ENCODE measurements at regions not wholly inside any gene's neighbourhood (a gene's known extent, or its start where the extent isn't known, plus 50 kb on each side); places are given as distances from the start of the nearest gene placed in this dataset.

GRCh38 chr6:132959639-132960326, 145.4 kb downstream of the RPS12 start:
- H3K4ac ChIP-seq (ENCODE audit: low read depth, low read length): no peak overlapping the region
- H3K14ac ChIP-seq (ENCODE audit: insufficient read depth, low read length): no peak overlapping the region
- H2BK20ac ChIP-seq (ENCODE audit: low read depth, low read length, poor library complexity, severe bottlenecking): no peak overlapping the region
- H2BK12ac ChIP-seq (ENCODE audit: insufficient read length, low read depth, low read length): no peak overlapping the region
- H3K27me3 ChIP-seq (ENCODE audit: insufficient read depth, low read length): no peaks in the 10 kb centered on the region
- DNase-seq: no peak
- H3K9ac ChIP-seq (ENCODE audit: extremely low read depth, insufficient read length, low read length): no peak overlapping the region
- H4K20me1 ChIP-seq (ENCODE audit: control insufficient read depth, insufficient read depth, insufficient read length): no peaks in the 10 kb centered on the region
- no peak overlapping the region for H4K5ac ChIP-seq (ENCODE audit: insufficient read length, low read depth, low read length)
- H2BK120ac ChIP-seq (ENCODE audit: low read depth, low read length, poor library complexity, severe bottlenecking): no peak overlapping the region
- WGBS (ENCODE audit: extremely low coverage, insufficient read length, low lambda C conversion rate): no CpG with 5 or more reads among the region's 4 CpGs
- Mint-ChIP-seq H3K9me3 (no peaks in the 10 kb centered on the region), H3K27ac (no peak overlapping the region), H3K27me3 (ENCODE audit: low read depth) (no peaks in the 10 kb centered on the region), H3K4me1 (peaks cover 7 to 18% of the 10 kb centered on the region in 2 experiments), H3K36me3 (ENCODE audit: insufficient read depth in 1 of 3, low read depth in 3 of 3) (no peaks in the 10 kb centered on the region), H3K4me3 (no peak overlapping the region)
- H2AFZ ChIP-seq (ENCODE audit: low read length): no peak overlapping the region
- H3K18ac ChIP-seq (ENCODE audit: insufficient read length, low read depth, low read length): no peak overlapping the region
- no peak overlapping the region for H3K23ac ChIP-seq (ENCODE audit: insufficient read length, low read depth, low read length)
- H3K79me1 ChIP-seq (ENCODE audit: insufficient read depth, low read depth, low read length, poor library complexity, severe bottlenecking): no peaks in the 10 kb centered on the region
- H2BK15ac ChIP-seq (ENCODE audit: low read depth, low read length): no peak overlapping the region
- H3K79me2 ChIP-seq (ENCODE audit: insufficient read depth, low read length): no peaks in the 10 kb centered on the region
- no peaks in the 10 kb centered on the region for H3K9me3 ChIP-seq (ENCODE audit: control insufficient read depth, low read depth, low read length)
- H3K27ac ChIP-seq (ENCODE audit: insufficient read length, low read depth, low read length): no peak overlapping the region
- no peaks in the 10 kb centered on the region; the same call in none of the 2 replicates for H3K4me1 ChIP-seq (ENCODE audit: insufficient read depth, low read length)
- H4K8ac ChIP-seq (replicated peaks; ENCODE audit: insufficient read length, low read depth, low read length): no peak overlapping the region
- H3K56ac ChIP-seq (ENCODE audit: insufficient read length, low read depth, low read length): no peak overlapping the region
- no peak overlapping the region for H3T11ph ChIP-seq (ENCODE audit: low read length)
- no peak overlapping the region for H2BK5ac ChIP-seq (ENCODE audit: insufficient read length, low read length)
- no peak for TF ChIP-seq CTCF (conservative IDR thresholded peaks at IDR 0.05)
- H3K23me2 ChIP-seq (ENCODE audit: insufficient read length, low read depth, low read length, poor library complexity, severe bottlenecking): no peaks in the 10 kb centered on the region
- H2AK5ac ChIP-seq (ENCODE audit: insufficient read length, low read length): no peak overlapping the region
- H4K91ac ChIP-seq (ENCODE audit: insufficient read length, low read depth, low read length): no peak overlapping the region
- no peak overlapping the region for H3K4me2 ChIP-seq (ENCODE audit: insufficient read depth, insufficient read length, low read length)
